Right renal pelvis (tissue), 4 donors: ENCODE measurements at regions not wholly inside any gene's neighbourhood (a gene's known extent, or its start where the extent isn't known, plus 50 kb on each side); places are given as distances from the start of the nearest gene placed in this dataset.
A peak's percentile ranks its signal among the peaks of the same experiment; 100 is the strongest.

Experiments used
- DNase-seq, 4 donors: peaks; one replicate each; pipeline ENCODE4 v3.0.0-alpha.2; 2013; ENCODE audit warnings: low read depth in 4 of 4, low spot score in 3 of 4, missing footprints in 1 of 4

- no peak for DNase-seq
These were observed 435.6 kb upstream of the HSF2 start for GRCh38 chr6:121963826-121964225.

- DNase-seq, result no peak
These were observed 433.7 kb upstream of the HSF2 start for GRCh38 chr6:121965739-121966138.

- no peak for DNase-seq
These were observed 431.8 kb upstream of the HSF2 start for GRCh38 chr6:121967631-121968030.

- no peak for DNase-seq
These were observed 427.5 kb upstream of the HSF2 start for GRCh38 chr6:121971931-121972335.

- no peak for DNase-seq
These were observed 414.5 kb upstream of the HSF2 start for GRCh38 chr6:121984956-121985355.

- no peak for DNase-seq
These were observed 406.1 kb upstream of the HSF2 start for GRCh38 chr6:121993362-121993761.

GRCh38 chr6:121994919-121995318 lies 404.5 kb upstream of the HSF2 start:
- DNase-seq, result no peak

GRCh38 chr6:121998631-121999030 lies 400.8 kb upstream of the HSF2 start:
- no peak for DNase-seq

- DNase-seq, result no peak
These were observed 399.9 kb upstream of the HSF2 start for GRCh38 chr6:121999456-122000065.

- no peak for DNase-seq
These were observed 393.8 kb upstream of the HSF2 start for GRCh38 chr6:122005661-122006060.

GRCh38 chr6:122007339-122007738 lies 392.1 kb upstream of the HSF2 start:
- no peak for DNase-seq

GRCh38 chr6:122008101-122008999 lies 391.1 kb upstream of the HSF2 start:
- no peak for DNase-seq

GRCh38 chr6:122009000-122009350 lies 390.5 kb upstream of the HSF2 start:
- DNase-seq, result no peak

GRCh38 chr6:122012578-122012977 lies 386.9 kb upstream of the HSF2 start:
- DNase-seq, result no peak

- DNase-seq, result no peak
These were observed 384.5 kb upstream of the HSF2 start for GRCh38 chr6:122014961-122015360.

GRCh38 chr6:122020588-122021264 lies 378.7 kb upstream of the HSF2 start:
- DNase-seq, result no peak

- no peak for DNase-seq
These were observed 374.3 kb upstream of the HSF2 start for GRCh38 chr6:122025104-122025503.

- DNase-seq, result no peak
These were observed 372.7 kb upstream of the HSF2 start for GRCh38 chr6:122026582-122027369.

- DNase-seq, result no peak
These were observed 370.4 kb upstream of the HSF2 start for GRCh38 chr6:122028933-122029522.

- peak in 1 of 4 donors; percentile 28 for DNase-seq
These were observed 365.8 kb upstream of the HSF2 start for GRCh38 chr6:122033564-122034181.
